HG02610 (cell line): ENCODE measurements at regions not wholly inside any gene's neighbourhood (a gene's known extent, or its start where the extent isn't known, plus 50 kb on each side); places are given as distances from the start of the nearest gene placed in this dataset.

ENCODE experiments used
- ATAC-seq: cut with Tn5 transposase; IDR thresholded peaks from one replicate; pipeline ENCODE4 v1.9.1; 2021; ENCODE audit warnings: mild to moderate bottlenecking, moderate library complexity; ENCODE audit not compliant: unreplicated experiment

- ATAC-seq: no peak
Measured at GRCh38 chr18:51630706-51631105, 433.2 kb upstream of the MEX3C start.

- ATAC-seq: no peak
Measured at GRCh38 chr18:51637881-51638280, 440.4 kb upstream of the MEX3C start.

GRCh38 chr18:51639541-51639940, 442.1 kb upstream of the MEX3C start:
- ATAC-seq: no peak

GRCh38 chr18:51643483-51643882, 446.0 kb upstream of the MEX3C start:
- ATAC-seq: no peak

- no peak for ATAC-seq
Measured at GRCh38 chr18:51645607-51646006, 448.1 kb upstream of the MEX3C start.

- no peak for ATAC-seq
Measured at GRCh38 chr18:51647346-51647745, 449.9 kb upstream of the MEX3C start.

- ATAC-seq: no peak
Measured at GRCh38 chr18:51647942-51648341, 450.5 kb upstream of the MEX3C start.

GRCh38 chr18:51649796-51650195, 452.3 kb upstream of the MEX3C start:
- no peak for ATAC-seq

- ATAC-seq: no peak
Measured at GRCh38 chr18:51651761-51652160, 454.3 kb upstream of the MEX3C start.

GRCh38 chr18:51653507-51654213, 456.2 kb upstream of the MEX3C start:
- no peak for ATAC-seq

- ATAC-seq: peak; percentile 53
Measured at GRCh38 chr18:51654488-51655326, 457.2 kb upstream of the MEX3C start.

GRCh38 chr18:51655327-51655698, 457.8 kb upstream of the MEX3C start:
- ATAC-seq: peak; percentile 77

- no peak for ATAC-seq
Measured at GRCh38 chr18:51656249-51656648, 458.8 kb upstream of the MEX3C start.

GRCh38 chr18:51658436-51658835, 461.0 kb upstream of the MEX3C start:
- ATAC-seq: no peak

GRCh38 chr18:51659781-51660180, 462.3 kb upstream of the MEX3C start:
- no peak for ATAC-seq

GRCh38 chr18:51660188-51660715, 462.8 kb upstream of the MEX3C start:
- no peak for ATAC-seq

GRCh38 chr18:51664236-51664635, 466.8 kb upstream of the MEX3C start:
- no peak for ATAC-seq

GRCh38 chr18:51666763-51667191, 469.3 kb upstream of the MEX3C start:
- no peak for ATAC-seq

GRCh38 chr18:51668101-51668500, 470.6 kb upstream of the MEX3C start:
- peak; percentile 66 for ATAC-seq

GRCh38 chr18:51668607-51669006, 471.1 kb upstream of the MEX3C start:
- no peak for ATAC-seq

- ATAC-seq: no peak
Measured at GRCh38 chr18:51686590-51686989, 489.1 kb upstream of the MEX3C start.
